ENCODE measurements at regions not wholly inside any gene's neighbourhood (a gene's known extent, or its start where the extent isn't known, plus 50 kb on each side); places are given as distances from the start of the nearest gene placed in this dataset.
A peak's percentile ranks its signal among the peaks of the same experiment; 100 is the strongest.

DNA sequence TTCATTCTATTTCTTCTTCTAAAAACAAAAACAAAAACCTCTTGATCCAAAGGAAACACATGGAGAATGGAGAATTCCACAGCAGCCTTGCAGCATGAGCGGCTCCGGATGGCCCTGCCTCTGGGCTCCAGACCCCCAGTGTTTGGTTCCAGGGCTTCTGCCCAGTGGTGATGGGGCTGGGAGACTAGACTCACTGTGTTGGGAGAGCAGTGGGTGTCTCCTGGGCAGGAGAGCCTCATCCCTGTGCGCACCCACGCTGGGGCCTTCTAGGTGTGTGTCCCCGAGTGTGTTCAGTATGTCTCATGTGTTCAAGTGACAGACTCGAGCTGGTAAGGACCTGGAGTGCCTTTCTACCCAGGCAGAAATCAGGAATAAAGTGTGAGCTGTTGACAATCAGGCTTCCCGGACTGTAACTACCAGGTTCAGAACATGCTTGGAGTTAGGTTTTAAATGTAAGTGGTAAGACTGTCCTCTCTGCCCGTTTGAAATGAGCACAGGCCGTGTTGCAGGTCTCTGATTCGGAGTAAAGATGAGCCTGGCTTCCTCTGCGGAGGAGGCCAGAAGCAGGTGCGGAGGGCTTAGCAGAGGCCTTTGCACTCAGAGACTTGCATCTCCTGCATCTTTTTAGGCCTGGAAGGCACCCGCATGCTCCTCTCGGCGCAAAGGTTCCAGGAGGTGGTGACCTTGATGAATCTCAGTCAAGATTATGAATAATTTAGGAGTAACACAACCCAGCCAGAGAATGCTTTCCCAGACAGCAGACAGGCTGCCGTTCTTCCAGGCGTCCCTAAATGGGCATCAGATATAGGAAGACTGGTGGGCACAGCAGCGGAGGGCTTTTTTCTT, 253.6 kb downstream of the CDH26 start:
- no peak for DNase-seq (ENCODE audit: low read depth in 1 of 2, low spot score in 2 of 2)
- no peak overlapping the region for H3K27ac ChIP-seq (ENCODE audit: low read depth, low read length)
- no peak overlapping the region for H3K18ac ChIP-seq (ENCODE audit: extremely low read depth, low read length)
- H4K8ac ChIP-seq (ENCODE audit: extremely low read depth, insufficient read depth, low read length): no peak overlapping the region
- H3K4me3 ChIP-seq (ENCODE audit: extremely low read depth in 1 of 4, insufficient read depth in 2 of 4, low read depth in 3 of 4, low read length in 4 of 4): no peak overlapping the region
- peak overlapping the region; percentile 87 for H2AFZ ChIP-seq (ENCODE audit: low read length)
- H2BK20ac ChIP-seq (ENCODE audit: low read length): no peak overlapping the region
- H3K23me2 ChIP-seq (ENCODE audit: low read depth, low read length): no peaks in the 10 kb centered on the region
- H2BK120ac ChIP-seq (replicated peaks; ENCODE audit: low read depth, low read length): no peak overlapping the region
- no peaks in the 10 kb centered on the region; a peak in 1 of 7 replicates for H3K4me1 ChIP-seq (replicated peaks in 1 of 4; ENCODE audit: control insufficient read depth in 3 of 4, insufficient read depth in 4 of 4, low read length in 3 of 4)
- ChIA-PET CTCF (ENCODE audit: partially characterized antibody) (interaction anchor here (0.6 to 5.4 kb wide), 28 partner anchors 9 to 1050 kb away, joined by 3 to 31 read pairs (median 3); no protein-coding TSS in a partner anchor), POLR2A (ENCODE audit: partially characterized antibody) (no interaction called here)
- no peak for TF ChIP-seq POLR2AphosphoS5 (IDR thresholded peaks at IDR 0.05; ENCODE audit: low read depth, low read length)
- TF ChIP-seq CTCF (IDR thresholded peaks at IDR 0.05; ENCODE audit: control extremely low read depth in 1 of 3, insufficient read depth in 1 of 3, low read depth in 1 of 3, low read length in 3 of 3): no peak
- no peak for TF ChIP-seq TCF12 (IDR thresholded peaks at IDR 0.05; ENCODE audit: low read depth, low read length)
- H3K4me2 ChIP-seq (ENCODE audit: insufficient read depth in 1 of 2, low read depth in 2 of 2, low read length in 2 of 2): no peak overlapping the region
- no peak overlapping the region for H2BK5ac ChIP-seq (ENCODE audit: low read depth, low read length)
- H3K23ac ChIP-seq (ENCODE audit: insufficient read length): no peak overlapping the region
- H3K56ac ChIP-seq (replicated peaks; ENCODE audit: insufficient read length, low read depth, low read length): no peak overlapping the region
- FAIRE-seq: no peak
- no peaks in the 10 kb centered on the region for H3K79me1 ChIP-seq (ENCODE audit: low read depth, low read length)
- H3K9ac ChIP-seq (replicated peaks in 1 of 4; ENCODE audit: extremely low read depth in 1 of 4, low read depth in 3 of 4, low read length in 3 of 4): no peak overlapping the region
- no peak overlapping the region for H3K4ac ChIP-seq (replicated peaks; ENCODE audit: insufficient read length, low read depth, low read length)
- H2BK15ac ChIP-seq (ENCODE audit: low read length): no peak overlapping the region
- no peak overlapping the region for H3K14ac ChIP-seq (ENCODE audit: insufficient read length)
- no peak overlapping the region for H4K91ac ChIP-seq (replicated peaks; ENCODE audit: insufficient read length, low read length)
- no peaks in the 10 kb centered on the region; a peak in 1 of 7 replicates for H3K27me3 ChIP-seq (replicated peaks in 1 of 4; ENCODE audit: control insufficient read depth in 3 of 4, extremely low read depth in 1 of 4, insufficient read depth in 3 of 4, low read length in 3 of 4)
- no peak overlapping the region for H2AK5ac ChIP-seq (ENCODE audit: low read depth, low read length)
- WGBS, 2 experiments (ENCODE audit: extremely low coverage in 1 of 2, insufficient coverage in 1 of 2, insufficient read length in 1 of 2, insufficient replicate concordance in 2 of 2, low coverage in 1 of 2, low lambda C conversion rate in 2 of 2, missing lambda C conversion rate in 1 of 2): 91% methylated on average over 17 of the region's 18 CpGs; no CpG with 5 or more reads in 1 of the 2 experiments
- no peak overlapping the region for H2BK12ac ChIP-seq (ENCODE audit: low read depth, low read length)
- H3K36me3 ChIP-seq (ENCODE audit: control insufficient read depth in 2 of 4, insufficient read depth in 4 of 4, low read length in 3 of 4): no peaks in the 10 kb centered on the region
- H4K20me1 ChIP-seq (replicated peaks in 1 of 2; ENCODE audit: control insufficient read depth in 1 of 2, insufficient read depth in 2 of 2, low read length in 2 of 2): no peaks in the 10 kb centered on the region
- H4K5ac ChIP-seq (ENCODE audit: insufficient read length, low read depth, low read length): no peak overlapping the region
- no peaks in the 10 kb centered on the region for H3K79me2 ChIP-seq (ENCODE audit: control insufficient read depth in 1 of 2, insufficient read depth in 2 of 2, low read length in 2 of 2)
- H3K9me3 ChIP-seq (ENCODE audit: insufficient read depth in 2 of 2, low read depth in 1 of 2, low read length in 1 of 2): no peaks in the 10 kb centered on the region

All from H1 (cell line).